Fibroblast of gingiva (primary cell): ENCODE measurements at regions not wholly inside any gene's neighbourhood (a gene's known extent, or its start where the extent isn't known, plus 50 kb on each side); places are given as distances from the start of the nearest gene placed in this dataset.

Source experiments
- DNase-seq: peaks from one replicate; pipeline ENCODE4 v3.0.0-alpha.2; 2011; ENCODE audit warnings: low read depth

GRCh38 chr5:96588539-96588938 lies 73.6 kb upstream of the CAST start:
- no peak for DNase-seq

DNA sequence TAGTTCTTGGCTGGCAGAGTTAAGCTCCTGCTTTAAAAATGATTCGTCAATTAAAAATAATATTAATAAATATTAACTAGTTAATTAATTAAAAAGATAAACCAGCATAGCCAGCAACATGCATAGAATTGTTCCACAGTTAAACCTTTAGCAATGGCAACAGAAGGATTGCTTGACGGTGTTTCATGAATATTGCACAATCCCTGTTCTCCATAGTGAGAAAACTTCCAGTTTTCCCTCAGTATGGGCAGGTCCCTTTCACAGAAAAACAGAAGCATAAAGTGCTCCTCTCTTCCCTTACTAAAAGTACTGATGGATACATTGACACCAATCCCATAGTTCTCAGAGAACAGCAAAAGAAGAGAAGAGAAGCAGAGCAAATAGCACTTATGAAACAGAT lies 71.4 kb upstream of the CAST start:
- DNase-seq: no peak

DNA sequence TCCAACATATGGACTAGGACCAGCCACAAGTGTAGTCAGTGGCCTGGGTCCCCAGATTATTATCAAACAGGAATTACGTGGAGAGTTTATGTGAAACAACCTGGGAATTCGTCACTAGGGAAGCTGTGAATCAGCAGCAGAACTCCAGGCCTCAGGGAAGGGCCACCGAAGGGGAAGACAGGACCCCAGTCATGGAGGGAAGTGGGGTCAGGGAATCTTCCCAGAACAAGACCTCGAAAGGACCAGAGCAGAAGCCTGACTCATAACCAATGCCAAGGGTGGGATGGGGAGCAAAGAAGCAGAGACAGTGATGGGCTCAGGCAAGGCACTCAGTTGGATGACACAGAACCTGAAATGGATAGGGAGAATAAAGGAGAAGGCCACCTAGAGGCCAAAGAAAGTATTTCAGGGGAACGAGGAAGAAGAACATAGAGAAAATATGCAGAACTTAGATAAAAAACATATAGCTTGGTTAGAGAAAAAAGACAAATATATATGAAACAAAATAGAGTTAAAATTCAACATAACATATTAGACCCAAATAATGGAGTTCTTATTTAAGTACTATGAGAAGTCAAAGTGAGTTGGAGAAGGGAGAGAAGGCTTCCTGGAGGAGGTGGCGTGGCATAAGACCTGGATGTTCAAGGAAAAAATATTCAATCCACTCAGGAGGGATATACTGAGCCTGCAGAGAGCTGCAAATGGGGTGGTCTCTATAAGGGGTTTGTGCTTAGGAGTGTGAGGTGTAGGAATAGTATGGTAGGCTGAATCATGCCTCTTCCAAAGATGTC lies 66.7 kb upstream of the CAST start:
- no peak for DNase-seq

GRCh38 chr5:96597438-96598020 lies 64.6 kb upstream of the CAST start:
- no peak for DNase-seq

- DNase-seq: no peak
Measured at GRCh38 chr5:96601200-96601599, 61.0 kb upstream of the CAST start.

DNA sequence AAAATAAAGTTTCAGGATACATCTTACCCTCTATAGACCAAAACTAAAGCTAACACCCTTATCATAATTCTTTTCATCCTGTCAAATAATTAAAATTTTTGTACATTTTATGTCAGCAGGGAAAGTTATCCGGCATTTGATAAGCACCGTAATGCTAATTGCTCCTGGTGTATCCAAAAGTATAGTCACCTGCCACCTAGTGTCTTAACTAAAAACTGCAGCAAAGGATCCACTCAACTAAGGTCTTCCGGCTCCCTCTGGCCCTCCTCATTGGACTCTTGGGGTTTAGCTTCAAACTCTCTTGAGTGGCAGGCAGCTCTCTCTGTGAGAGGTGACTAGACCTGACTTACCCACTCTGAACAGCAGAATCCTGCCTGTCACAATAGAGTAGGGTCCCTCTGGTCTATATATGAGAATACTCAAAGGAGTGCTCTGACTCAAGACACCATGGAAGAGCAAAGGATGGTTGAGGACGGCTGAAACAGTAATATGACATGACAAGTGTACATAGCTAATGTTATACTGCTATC lies 60.4 kb upstream of the CAST start:
- peak; percentile 51 for DNase-seq

- DNase-seq: no peak
Measured at GRCh38 chr5:96602776-96603175, 59.4 kb upstream of the CAST start.

DNA sequence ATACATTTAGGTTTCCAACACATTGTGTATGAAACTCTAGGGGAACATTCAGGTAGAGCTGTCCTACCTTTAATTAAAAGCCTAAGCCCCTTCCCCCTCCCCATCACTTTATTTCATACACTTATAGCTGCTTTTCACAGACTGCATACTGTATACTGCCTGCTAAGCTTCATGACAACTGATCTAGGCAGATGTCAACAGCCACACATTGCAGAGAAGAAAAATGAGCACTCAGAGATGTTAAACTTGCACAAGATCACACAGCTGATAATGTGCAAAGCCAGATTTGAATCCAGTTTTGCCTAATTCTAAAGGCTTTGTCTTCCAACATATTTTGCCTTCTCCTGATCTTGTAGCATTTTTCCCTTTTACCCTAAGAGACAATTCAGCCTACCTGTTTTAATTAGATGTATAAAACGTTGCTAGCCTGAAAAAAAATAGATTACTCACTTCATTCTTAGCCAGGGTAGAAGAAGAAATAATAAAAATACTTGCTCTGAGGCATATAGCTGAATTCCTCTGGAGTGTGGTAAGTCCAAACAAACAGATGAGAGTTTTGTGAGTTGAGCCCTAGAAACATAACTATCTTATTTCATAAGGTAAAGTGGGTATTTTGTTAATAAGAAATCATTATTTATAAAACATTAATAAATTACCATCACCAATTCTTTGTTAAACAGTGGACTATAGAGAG lies 56.9 kb upstream of the CAST start:
- no peak for DNase-seq

- DNase-seq: peak; percentile 34
Measured at GRCh38 chr5:96609369-96609768, 52.8 kb upstream of the CAST start.

GRCh38 chr5:96610747-96611146 lies 51.4 kb upstream of the CAST start:
- DNase-seq: no peak

DNA sequence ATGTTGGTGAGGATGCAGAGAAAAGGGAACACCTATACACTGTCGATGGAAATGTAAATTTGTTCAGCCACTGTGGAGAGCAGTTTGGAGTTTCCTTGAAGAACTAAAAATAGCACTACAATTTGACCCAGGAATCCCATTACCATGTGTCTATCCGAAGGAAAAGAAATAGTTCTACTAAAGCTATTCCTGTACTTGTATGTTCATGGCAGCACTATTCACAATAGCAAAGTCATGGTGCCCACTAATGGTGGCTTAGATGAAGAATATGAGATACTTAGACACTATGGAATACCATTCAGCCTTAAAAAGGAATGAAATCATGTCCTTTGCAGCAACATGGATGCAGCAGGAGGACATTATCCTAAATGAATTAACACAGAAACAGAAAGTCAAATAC lies 50.2 kb upstream of the CAST start:
- no peak for DNase-seq
